SK-N-SH (cell line): ENCODE measurements at regions not wholly inside any gene's neighbourhood (a gene's known extent, or its start where the extent isn't known, plus 50 kb on each side); places are given as distances from the start of the nearest gene placed in this dataset.

ENCODE experiments used
- CTCF ChIA-PET: fragments of 300-600, 350-600 bp; formaldehyde crosslinking; extraction: SDS; loops from one replicate; lab custom pipeline; 2021; lab: Yijun Ruan, JAX
- POLR2A ChIA-PET: fragments of 350-600 bp; sonication (Branson Sonifier 250); formaldehyde crosslinking; extraction: SDS; loops from one replicate; lab custom pipeline; 2020; ENCODE audit warnings: antibody characterized with exemption, inconsistent platforms; lab: Yijun Ruan, JAX
- DNase-seq: peaks from one replicate; pipeline ENCODE4 v3.0.0; 2012
- H2AFZ ChIP-seq: fragments of 200-600 bp; sonication (generic); 2 replicates; pipeline ENCODE4 v1.8.1; 2016; ENCODE audit warnings: antibody characterized with exemption, mild to moderate bottlenecking, low read depth
- H3F3A ChIP-seq: fragments of 200-600 bp; sonication (generic); replicated peaks from 2 replicates; pipeline ENCODE3; 2016; ENCODE audit warnings: antibody characterized with exemption, mild to moderate bottlenecking; ENCODE audit not compliant: insufficient read depth
- H3K27ac ChIP-seq, 2 experiments: fragments of 200-500 bp in 1 of 2; fragments of 200-600 bp in 1 of 2; sonication (Bioruptor generic) in 1 of 2; sonication (generic), shearing (Covaris generic) in 1 of 2; 2 replicates each; pipeline versions ENCODE4 v1.5.1 to v1.6.1; 2014 to 2016; ENCODE audit warnings: low read depth in 2 of 2, inconsistent platforms in 1 of 2, low read length in 1 of 2, mild to moderate bottlenecking in 1 of 2, mixed read lengths in 1 of 2
- H3K27me3 ChIP-seq: fragments of 200-600 bp; sonication (generic), shearing (Covaris generic); 2 replicates; pipeline ENCODE4 v1.6.1; 2016; ENCODE audit warnings: mixed run types; ENCODE audit not compliant: insufficient read depth
- H3K36me3 ChIP-seq, 2 experiments: fragments of 200-500 bp in 1 of 2; fragments of 200-600 bp in 1 of 2; sonication (Bioruptor generic) in 1 of 2; sonication (generic) in 1 of 2; replicated peaks in 1 of 2; 2 replicates each; pipeline versions ENCODE3 to v1.5.1; 2014 to 2016; ENCODE audit warnings: low read length in 1 of 2, mild to moderate bottlenecking in 1 of 2; ENCODE audit not compliant: insufficient read depth in 2 of 2, control insufficient read depth in 1 of 2
- H3K4me1 ChIP-seq, 2 experiments: fragments of 200-500 bp in 1 of 2; fragments of 200-600 bp in 1 of 2; sonication (Bioruptor generic) in 1 of 2; sonication (generic), shearing (Covaris generic) in 1 of 2; 2 replicates each; pipeline versions ENCODE4 v1.5.1 to v1.6.1; 2014 to 2016; ENCODE audit warnings: low read depth in 1 of 2, low read length in 1 of 2, mixed run types in 1 of 2; ENCODE audit not compliant: insufficient read depth in 2 of 2, control insufficient read depth in 1 of 2
- H3K4me2 ChIP-seq: fragments of 200-600 bp; sonication (generic), shearing (Covaris generic); 2 replicates; pipeline ENCODE4 v1.6.1; 2017; ENCODE audit warnings: mixed run types
- H3K4me3 ChIP-seq, 2 experiments: fragments of 200-500 bp in 1 of 2; fragments of 200-600 bp in 1 of 2; sonication (Bioruptor generic) in 1 of 2; sonication (generic), shearing (Covaris generic) in 1 of 2; 2 replicates each; pipeline versions ENCODE4 v1.5.1 to v1.8.1; 2014 to 2016; ENCODE audit warnings: low read depth in 2 of 2, inconsistent platforms in 1 of 2, low read length in 1 of 2, mild to moderate bottlenecking in 1 of 2, mixed read lengths in 1 of 2, moderate library complexity in 1 of 2
- H3K79me2 ChIP-seq: fragments of 200-600 bp; sonication (generic); 2 replicates; pipeline ENCODE4 v1.8.1; 2017; ENCODE audit warnings: mild to moderate bottlenecking; ENCODE audit not compliant: insufficient read depth
- H3K9ac ChIP-seq: fragments of 200-600 bp; sonication (generic); 2 replicates; pipeline ENCODE4 v1.6.1; 2017; ENCODE audit warnings: mixed run types
- H3K9me2 ChIP-seq: fragments of 200-600 bp; sonication (generic); 2 replicates; pipeline ENCODE4 v1.6.1; 2017; ENCODE audit warnings: mixed run types
- H3K9me3 ChIP-seq: fragments of 200-600 bp; sonication (generic); 2 replicates; pipeline ENCODE4 v1.6.1; 2017; ENCODE audit warnings: mixed run types, mild to moderate bottlenecking, moderate library complexity
- H4K20me1 ChIP-seq: fragments of 200-600 bp; sonication (generic); 2 replicates; pipeline ENCODE4 v1.6.1; 2017; ENCODE audit warnings: mild to moderate bottlenecking, mixed run types; ENCODE audit not compliant: insufficient read depth
- CHD2 ChIP-seq: fragments of 150-350 bp; IDR thresholded peaks from 2 replicates; pipeline ENCODE4 v1.6.1; 2018; ENCODE audit warnings: low read length; ENCODE audit not compliant: partially characterized antibody
- ELF1 ChIP-seq: IDR thresholded peaks from 2 replicates; pipeline ENCODE4 v1.4.0; 2012
- NFIC ChIP-seq: IDR thresholded peaks from 2 replicates; pipeline ENCODE4 v1.4.0; 2012; ENCODE audit warnings: borderline replicate concordance
- RXRA ChIP-seq: IDR thresholded peaks from 2 replicates; pipeline ENCODE4 v1.4.0; 2012; ENCODE audit warnings: low read depth, mild to moderate bottlenecking, borderline replicate concordance
- SIN3A ChIP-seq: IDR thresholded peaks from 2 replicates; pipeline ENCODE4 v1.6.1; 2012; ENCODE audit warnings: low read depth, mild to moderate bottlenecking, low read length, moderate library complexity, borderline replicate concordance
- TEAD4 ChIP-seq: IDR thresholded peaks from 2 replicates; pipeline ENCODE4 v1.4.0; 2012; ENCODE audit warnings: mild to moderate bottlenecking, borderline replicate concordance; ENCODE audit not compliant: insufficient read depth
- TF ChIP-seq, protein P1 (sequence below): IDR thresholded peaks from 2 replicates; pipeline ENCODE4 v1.4.0; 2012; ENCODE audit warnings: low read depth, borderline replicate concordance
- TF ChIP-seq, protein P2 (sequence below): IDR thresholded peaks from 2 replicates; pipeline ENCODE4; 2012
- TF ChIP-seq, protein P3 (sequence below): fragments of 150-350 bp; IDR thresholded peaks from 2 replicates; pipeline ENCODE4 v1.6.1; 2016; ENCODE audit warnings: mild to moderate bottlenecking, low read depth, low read length
- TF ChIP-seq, protein P4 (sequence below): IDR thresholded peaks from 2 replicates; pipeline ENCODE4 v1.4.0; 2012; ENCODE audit warnings: low read depth
- TF ChIP-seq, protein P5 (sequence below): fragments of 200-600 bp; sonication (generic); IDR thresholded peaks from 2 replicates; pipeline ENCODE4 v1.6.1; 2017; ENCODE audit warnings: antibody characterized with exemption, mild to moderate bottlenecking, moderate library complexity

DNA sequence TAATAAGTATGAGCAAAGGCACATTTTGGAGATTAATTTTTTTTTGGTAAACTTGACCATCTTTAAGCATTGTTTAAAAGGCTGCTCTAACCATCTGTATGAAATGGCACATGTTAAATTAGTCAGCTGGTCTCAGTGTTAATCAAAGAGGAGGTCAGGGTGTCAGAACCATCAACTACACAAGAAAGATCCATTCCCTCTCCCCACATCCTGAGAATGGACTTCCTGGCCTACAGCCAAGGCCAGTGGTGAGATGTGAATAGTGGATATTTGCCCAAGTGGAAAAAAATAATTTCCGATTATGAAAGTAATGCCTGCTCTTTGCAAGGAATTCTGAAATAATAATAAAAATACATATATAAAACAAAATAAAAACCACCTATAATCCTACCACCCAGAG, 641.7 kb downstream of the NR2F2 start (continued):
- TF ChIP-seq, protein P1, sequence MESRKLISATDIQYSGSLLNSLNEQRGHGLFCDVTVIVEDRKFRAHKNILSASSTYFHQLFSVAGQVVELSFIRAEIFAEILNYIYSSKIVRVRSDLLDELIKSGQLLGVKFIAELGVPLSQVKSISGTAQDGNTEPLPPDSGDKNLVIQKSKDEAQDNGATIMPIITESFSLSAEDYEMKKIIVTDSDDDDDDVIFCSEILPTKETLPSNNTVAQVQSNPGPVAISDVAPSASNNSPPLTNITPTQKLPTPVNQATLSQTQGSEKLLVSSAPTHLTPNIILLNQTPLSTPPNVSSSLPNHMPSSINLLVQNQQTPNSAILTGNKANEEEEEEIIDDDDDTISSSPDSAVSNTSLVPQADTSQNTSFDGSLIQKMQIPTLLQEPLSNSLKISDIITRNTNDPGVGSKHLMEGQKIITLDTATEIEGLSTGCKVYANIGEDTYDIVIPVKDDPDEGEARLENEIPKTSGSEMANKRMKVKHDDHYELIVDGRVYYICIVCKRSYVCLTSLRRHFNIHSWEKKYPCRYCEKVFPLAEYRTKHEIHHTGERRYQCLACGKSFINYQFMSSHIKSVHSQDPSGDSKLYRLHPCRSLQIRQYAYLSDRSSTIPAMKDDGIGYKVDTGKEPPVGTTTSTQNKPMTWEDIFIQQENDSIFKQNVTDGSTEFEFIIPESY, result no peak
- TF ChIP-seq NFIC (no peak), SIN3A (no peak), RXRA (no peak), CHD2 (no peak)
- TF ChIP-seq, protein P2, sequence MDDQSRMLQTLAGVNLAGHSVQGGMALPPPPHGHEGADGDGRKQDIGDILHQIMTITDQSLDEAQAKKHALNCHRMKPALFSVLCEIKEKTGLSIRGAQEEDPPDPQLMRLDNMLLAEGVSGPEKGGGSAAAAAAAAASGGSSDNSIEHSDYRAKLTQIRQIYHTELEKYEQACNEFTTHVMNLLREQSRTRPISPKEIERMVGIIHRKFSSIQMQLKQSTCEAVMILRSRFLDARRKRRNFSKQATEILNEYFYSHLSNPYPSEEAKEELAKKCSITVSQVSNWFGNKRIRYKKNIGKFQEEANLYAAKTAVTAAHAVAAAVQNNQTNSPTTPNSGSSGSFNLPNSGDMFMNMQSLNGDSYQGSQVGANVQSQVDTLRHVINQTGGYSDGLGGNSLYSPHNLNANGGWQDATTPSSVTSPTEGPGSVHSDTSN, result no peak
- TF ChIP-seq, protein P3, sequence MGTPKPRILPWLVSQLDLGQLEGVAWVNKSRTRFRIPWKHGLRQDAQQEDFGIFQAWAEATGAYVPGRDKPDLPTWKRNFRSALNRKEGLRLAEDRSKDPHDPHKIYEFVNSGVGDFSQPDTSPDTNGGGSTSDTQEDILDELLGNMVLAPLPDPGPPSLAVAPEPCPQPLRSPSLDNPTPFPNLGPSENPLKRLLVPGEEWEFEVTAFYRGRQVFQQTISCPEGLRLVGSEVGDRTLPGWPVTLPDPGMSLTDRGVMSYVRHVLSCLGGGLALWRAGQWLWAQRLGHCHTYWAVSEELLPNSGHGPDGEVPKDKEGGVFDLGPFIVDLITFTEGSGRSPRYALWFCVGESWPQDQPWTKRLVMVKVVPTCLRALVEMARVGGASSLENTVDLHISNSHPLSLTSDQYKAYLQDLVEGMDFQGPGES, result no peak
- TF ChIP-seq, protein P4, sequence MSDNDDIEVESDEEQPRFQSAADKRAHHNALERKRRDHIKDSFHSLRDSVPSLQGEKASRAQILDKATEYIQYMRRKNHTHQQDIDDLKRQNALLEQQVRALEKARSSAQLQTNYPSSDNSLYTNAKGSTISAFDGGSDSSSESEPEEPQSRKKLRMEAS, result no peak
- TF ChIP-seq, protein P5, sequence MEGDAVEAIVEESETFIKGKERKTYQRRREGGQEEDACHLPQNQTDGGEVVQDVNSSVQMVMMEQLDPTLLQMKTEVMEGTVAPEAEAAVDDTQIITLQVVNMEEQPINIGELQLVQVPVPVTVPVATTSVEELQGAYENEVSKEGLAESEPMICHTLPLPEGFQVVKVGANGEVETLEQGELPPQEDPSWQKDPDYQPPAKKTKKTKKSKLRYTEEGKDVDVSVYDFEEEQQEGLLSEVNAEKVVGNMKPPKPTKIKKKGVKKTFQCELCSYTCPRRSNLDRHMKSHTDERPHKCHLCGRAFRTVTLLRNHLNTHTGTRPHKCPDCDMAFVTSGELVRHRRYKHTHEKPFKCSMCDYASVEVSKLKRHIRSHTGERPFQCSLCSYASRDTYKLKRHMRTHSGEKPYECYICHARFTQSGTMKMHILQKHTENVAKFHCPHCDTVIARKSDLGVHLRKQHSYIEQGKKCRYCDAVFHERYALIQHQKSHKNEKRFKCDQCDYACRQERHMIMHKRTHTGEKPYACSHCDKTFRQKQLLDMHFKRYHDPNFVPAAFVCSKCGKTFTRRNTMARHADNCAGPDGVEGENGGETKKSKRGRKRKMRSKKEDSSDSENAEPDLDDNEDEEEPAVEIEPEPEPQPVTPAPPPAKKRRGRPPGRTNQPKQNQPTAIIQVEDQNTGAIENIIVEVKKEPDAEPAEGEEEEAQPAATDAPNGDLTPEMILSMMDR, result no peak

DNA sequence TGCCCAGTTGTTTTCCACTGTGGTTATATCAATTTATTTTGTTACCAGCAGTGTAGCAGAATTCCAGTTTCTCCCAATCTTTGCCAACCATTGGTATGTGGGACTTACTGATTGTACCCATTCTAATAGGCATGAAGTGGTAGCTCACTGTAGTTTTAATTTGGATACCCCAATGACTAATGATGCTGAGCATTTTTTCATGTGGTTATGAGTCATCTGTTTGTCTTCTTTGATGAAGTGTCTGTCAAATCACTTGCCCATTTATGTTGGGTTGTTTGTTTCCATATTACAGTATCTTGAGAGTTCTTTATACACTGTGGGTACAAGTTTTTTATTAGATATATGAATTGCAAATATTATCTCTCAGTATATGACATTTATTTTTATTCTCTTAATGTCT, 644.3 kb downstream of the NR2F2 start:
- H3K27ac ChIP-seq, result no peak overlapping the region
- no peak overlapping the region for H3K4me2 ChIP-seq
- DNase-seq, result no peak
- POLR2A ChIA-PET, result no interaction called here
- H3K9me2 ChIP-seq, result no peaks in the 10 kb centered on the region
- no peaks in the 10 kb centered on the region for H3K4me1 ChIP-seq
- no peaks in the 10 kb centered on the region for H3F3A ChIP-seq
- H4K20me1 ChIP-seq, result no peaks in the 10 kb centered on the region
- no peaks in the 10 kb centered on the region for H3K36me3 ChIP-seq
- no peak overlapping the region for H2AFZ ChIP-seq
- CTCF ChIA-PET, result no interaction called here
- no peaks in the 10 kb centered on the region for H3K27me3 ChIP-seq
- H3K9me3 ChIP-seq, result no peaks in the 10 kb centered on the region
- TF ChIP-seq ELF1 (no peak), TEAD4 (no peak)
- TF ChIP-seq, protein P5, result no peak
- TF ChIP-seq, protein P4, result no peak
- no peak overlapping the region for H3K4me3 ChIP-seq
- no peak overlapping the region for H3K9ac ChIP-seq
- no peaks in the 10 kb centered on the region for H3K79me2 ChIP-seq
